Common myeloid progenitor, CD34-positive (primary cell): ENCODE measurements at regions not wholly inside any gene's neighbourhood (a gene's known extent, or its start where the extent isn't known, plus 50 kb on each side); places are given as distances from the start of the nearest gene placed in this dataset.

Source experiments
- CTCF ChIA-PET: fragments of 350-600 bp; sonication (Branson Sonifier 250); formaldehyde crosslinking; loops from one replicate; lab custom pipeline; 2021; ENCODE audit warnings: antibody characterized with exemption; lab: Charles Lee
- POLR2A ChIA-PET: fragments of 350-600 bp; sonication (Branson Sonifier 250); formaldehyde crosslinking; loops from one replicate; lab custom pipeline; 2021; ENCODE audit warnings: antibody characterized with exemption; lab: Charles Lee
- DNase-seq, 3 donors: peaks; one replicate each; pipeline versions ENCODE4 v3.0.0 to v3.0.0-alpha.2; 2013
- H3K27ac ChIP-seq, 2 experiments: 1 replicate in 1 of 2; 2 replicates in 1 of 2; pipeline ENCODE4 v1.7.0; 2013; ENCODE audit warnings: inconsistent platforms in 2 of 2, low read length in 2 of 2, mild to moderate bottlenecking in 2 of 2, low read depth in 1 of 2, moderate library complexity in 1 of 2; ENCODE audit not compliant: severe bottlenecking in 2 of 2, insufficient read depth in 1 of 2, poor library complexity in 1 of 2
- H3K27me3 ChIP-seq, 5 experiments: replicated peaks in 2 of 5; 1 replicate in 3 of 5; 2 replicates in 2 of 5; pipeline versions ENCODE4 v1.6.1 to v1.7.0; 2013; ENCODE audit warnings: low read length in 4 of 5, mild to moderate bottlenecking in 2 of 5, moderate library complexity in 2 of 5, inconsistent platforms in 1 of 5; ENCODE audit not compliant: insufficient read depth in 5 of 5, control insufficient read depth in 4 of 5
- H3K36me3 ChIP-seq, 4 experiments: 1 replicate in 2 of 4; 2 replicates in 2 of 4; pipeline versions ENCODE4 v1.6.1 to v1.7.0; 2013; ENCODE audit warnings: low read length in 3 of 4, control low read depth in 1 of 4, mild to moderate bottlenecking in 1 of 4; ENCODE audit not compliant: control insufficient read depth in 4 of 4, insufficient read depth in 4 of 4
- H3K4me1 ChIP-seq, 4 experiments: 1 replicate in 3 of 4; 2 replicates in 1 of 4; pipeline versions ENCODE4 v1.6.1 to v1.7.1; 2013; ENCODE audit warnings: low read length in 3 of 4, mild to moderate bottlenecking in 3 of 4, control low read depth in 1 of 4, inconsistent platforms in 1 of 4, moderate library complexity in 1 of 4; ENCODE audit not compliant: control insufficient read depth in 4 of 4, insufficient read depth in 4 of 4; ENCODE audit errors: control extremely low read depth in 1 of 4
- H3K4me3 ChIP-seq, 7 experiments: 1 replicate in 4 of 7; 2 replicates in 3 of 7; pipeline versions ENCODE4 v1.5.1 to v1.7.0; 2013; ENCODE audit warnings: mild to moderate bottlenecking in 7 of 7, low read length in 6 of 7, moderate library complexity in 6 of 7, inconsistent platforms in 2 of 7, low read depth in 2 of 7, control low read depth in 1 of 7; ENCODE audit not compliant: insufficient read depth in 4 of 7, control insufficient read depth in 1 of 7; ENCODE audit errors: extremely low read depth in 1 of 7
- H3K9me3 ChIP-seq, 5 experiments: 1 replicate in 4 of 5; 2 replicates in 1 of 5; pipeline versions ENCODE4 v1.6.1 to v1.7.1; 2013; ENCODE audit warnings: low read length in 4 of 5, mild to moderate bottlenecking in 2 of 5, inconsistent platforms in 1 of 5, low read depth in 1 of 5, moderate library complexity in 1 of 5; ENCODE audit not compliant: control insufficient read depth in 4 of 5, insufficient read depth in 2 of 5; ENCODE audit errors: control extremely low read depth in 1 of 5
- WGBS: methylation state at CpG from one replicate; pipeline ENCODE4 v1.1.5; 2013; ENCODE audit not compliant: insufficient coverage; 5-methylcytosine and 5-hydroxymethylcytosine counted together

GRCh38 chr3:75983609-75984290 is 198.4 kb upstream of the ZNF717 start:
- no peaks in the 10 kb centered on the region for H3K9me3 ChIP-seq
- 100% methylated on average over 1 of the region's 3 CpGs for WGBS
- ChIA-PET CTCF (no interaction called here), POLR2A (no interaction called here)
- H3K4me1 ChIP-seq = no peaks in the 10 kb centered on the region
- no peak overlapping the region for H3K4me3 ChIP-seq
- no peaks in the 10 kb centered on the region for H3K27me3 ChIP-seq
- DNase-seq = no peak
- no peaks in the 10 kb centered on the region for H3K36me3 ChIP-seq
- no peak overlapping the region for H3K27ac ChIP-seq

- no peak overlapping the region for H3K4me3 ChIP-seq
- DNase-seq = no peak
- no peaks in the 10 kb centered on the region for H3K4me1 ChIP-seq
- no peaks in the 10 kb centered on the region for H3K9me3 ChIP-seq
- H3K27me3 ChIP-seq = no peaks in the 10 kb centered on the region
- WGBS = no CpG with 5 or more reads among the region's 2 CpGs
- POLR2A ChIA-PET = no interaction called here
- CTCF ChIA-PET = no interaction called here
- no peak overlapping the region for H3K27ac ChIP-seq
- H3K36me3 ChIP-seq = no peaks in the 10 kb centered on the region
Observed at GRCh38 chr3:75985432-75985831, 200.1 kb upstream of the ZNF717 start.

GRCh38 chr3:76010252-76010651 is 224.9 kb upstream of the ZNF717 start:
- Histone ChIP-seq H3K9me3 (no peaks in the 10 kb centered on the region), H3K4me3 (no peak overlapping the region), H3K27ac (no peak overlapping the region), H3K27me3 (no peaks in the 10 kb centered on the region), H3K36me3 (no peaks in the 10 kb centered on the region), H3K4me1 (no peaks in the 10 kb centered on the region)
- POLR2A ChIA-PET = no interaction called here
- CTCF ChIA-PET = no interaction called here
- 98% methylated on average over 3 of the region's 3 CpGs for WGBS
- no peak for DNase-seq

- DNase-seq = no peak
- WGBS = 84% methylated on average over 6 of the region's 6 CpGs
- Histone ChIP-seq H3K27ac (no peak overlapping the region), H3K9me3 (no peaks in the 10 kb centered on the region), H3K36me3 (no peaks in the 10 kb centered on the region), H3K4me3 (no peak overlapping the region), H3K27me3 (no peaks in the 10 kb centered on the region), H3K4me1 (no peaks in the 10 kb centered on the region)
- CTCF ChIA-PET = no interaction called here
- POLR2A ChIA-PET = no interaction called here
Observed at GRCh38 chr3:76011121-76011520, 225.8 kb upstream of the ZNF717 start.

- DNase-seq = no peak
- ChIA-PET CTCF (no interaction called here), POLR2A (no interaction called here)
- WGBS = 100% methylated on average over 2 of the region's 2 CpGs
- Histone ChIP-seq H3K4me1 (no peaks in the 10 kb centered on the region), H3K36me3 (no peaks in the 10 kb centered on the region), H3K27me3 (no peaks in the 10 kb centered on the region), H3K4me3 (no peak overlapping the region), H3K27ac (no peak overlapping the region), H3K9me3 (no peaks in the 10 kb centered on the region)
Observed at GRCh38 chr3:76015496-76015895, 230.1 kb upstream of the ZNF717 start.

GRCh38 chr3:76016111-76016510 is 230.8 kb upstream of the ZNF717 start:
- no peaks in the 10 kb centered on the region for H3K36me3 ChIP-seq
- ChIA-PET POLR2A (no interaction called here), CTCF (no interaction called here)
- H3K4me1 ChIP-seq = no peaks in the 10 kb centered on the region
- no peak for DNase-seq
- no peak overlapping the region for H3K4me3 ChIP-seq
- no peak overlapping the region for H3K27ac ChIP-seq
- H3K27me3 ChIP-seq = no peaks in the 10 kb centered on the region
- WGBS = 92% methylated on average over 3 of the region's 6 CpGs
- no peaks in the 10 kb centered on the region for H3K9me3 ChIP-seq

GRCh38 chr3:76016769-76017439 is 231.6 kb upstream of the ZNF717 start:
- 93% methylated on average over 2 of the region's 6 CpGs for WGBS
- no peak for DNase-seq
- POLR2A ChIA-PET = no interaction called here
- no peaks in the 10 kb centered on the region for H3K27me3 ChIP-seq
- CTCF ChIA-PET = no interaction called here
- no peaks in the 10 kb centered on the region for H3K36me3 ChIP-seq
- H3K27ac ChIP-seq = no peak overlapping the region
- H3K9me3 ChIP-seq = no peaks in the 10 kb centered on the region
- no peak overlapping the region for H3K4me3 ChIP-seq
- no peaks in the 10 kb centered on the region for H3K4me1 ChIP-seq
